CD4-positive, alpha-beta memory T cell (primary cell): ENCODE measurements at regions not wholly inside any gene's neighbourhood (a gene's known extent, or its start where the extent isn't known, plus 50 kb on each side); places are given as distances from the start of the nearest gene placed in this dataset.
"Not testable (repeated sequence)": the region's sequence is repeated elsewhere in the genome, so short reads cannot be mapped to it uniquely, and the experiment has no call there.

Experiments used
- CTCF ChIA-PET: fragments of 350-600 bp; sonication (Branson Sonifier 250); formaldehyde crosslinking; loops from one replicate; lab custom pipeline; 2021; ENCODE audit warnings: inconsistent platforms; ENCODE audit not compliant: partially characterized antibody; lab: Charles Lee
- POLR2A ChIA-PET: fragments of 350-600 bp; sonication (Branson Sonifier 250); formaldehyde crosslinking; loops from one replicate; lab custom pipeline; 2021; ENCODE audit not compliant: partially characterized antibody; lab: Charles Lee
- DNase-seq, 5 donors: peaks; one replicate each; pipeline versions ENCODE4 v3.0.0 to v3.0.0-alpha.2; 2020 to 2022; ENCODE audit warnings: mixed read lengths in 1 of 5
- H3K27ac ChIP-seq: one replicate; pipeline ENCODE4 v1.7.0; 2013; ENCODE audit warnings: low read depth, low read length
- H3K27me3 ChIP-seq: 2 replicates; pipeline ENCODE4 v1.7.0; 2013; ENCODE audit warnings: mild to moderate bottlenecking, low read length, moderate library complexity; ENCODE audit not compliant: insufficient read depth
- H3K36me3 ChIP-seq: 2 replicates; pipeline ENCODE4 v1.7.0; 2013; ENCODE audit warnings: mild to moderate bottlenecking, low read length, moderate library complexity; ENCODE audit not compliant: insufficient read depth
- H3K4me1 ChIP-seq: 2 replicates; pipeline ENCODE4 v1.7.0; 2013; ENCODE audit warnings: mild to moderate bottlenecking, low read length, moderate library complexity; ENCODE audit not compliant: insufficient read depth
- H3K4me3 ChIP-seq, 2 donors: one replicate each; pipeline ENCODE4 v1.7.0; 2013; ENCODE audit warnings: low read length in 2 of 2, mild to moderate bottlenecking in 1 of 2
- H3K9me3 ChIP-seq, 2 donors: one replicate each; pipeline ENCODE4 v1.7.0; 2013; ENCODE audit warnings: low read length in 2 of 2, control low read depth in 1 of 2; ENCODE audit not compliant: control insufficient read depth in 1 of 2
- H3K27ac Mint-ChIP-seq, 7 donors: one replicate each; pipeline ENCODE4 v1.8.0; 2020 to 2021; ENCODE audit warnings: mixed read lengths in 7 of 7, mild to moderate bottlenecking in 6 of 7, inconsistent platforms in 3 of 7, moderate library complexity in 3 of 7
- H3K27me3 Mint-ChIP-seq, 2 donors: one replicate each; pipeline ENCODE4 v1.8.0; 2020 to 2021; ENCODE audit warnings: mixed read lengths in 2 of 2
- H3K36me3 Mint-ChIP-seq, 2 donors: one replicate each; pipeline ENCODE4 v1.8.0; 2020 to 2021; ENCODE audit warnings: mixed read lengths in 2 of 2, inconsistent platforms in 1 of 2, mild to moderate bottlenecking in 1 of 2
- H3K4me1 Mint-ChIP-seq, 4 donors: one replicate each; pipeline ENCODE4 v1.8.0; 2020 to 2021; ENCODE audit warnings: mixed read lengths in 4 of 4, mild to moderate bottlenecking in 1 of 4
- H3K4me3 Mint-ChIP-seq, 8 donors: one replicate each; pipeline ENCODE4 v1.8.0; 2020 to 2021; ENCODE audit warnings: mixed read lengths in 8 of 8, mild to moderate bottlenecking in 7 of 8, moderate library complexity in 6 of 8, inconsistent platforms in 3 of 8
- H3K9me3 Mint-ChIP-seq, 8 donors: one replicate each; pipeline ENCODE4 v1.8.0; 2020 to 2021; ENCODE audit warnings: mixed read lengths in 8 of 8, mild to moderate bottlenecking in 5 of 8, inconsistent platforms in 3 of 8, moderate library complexity in 1 of 8
- intact Hi-C: fragments of 100-400 bp; cut with micrococcal nuclease; formaldehyde crosslinking; loops from one replicate; pipeline ENCODE4 v1.15.1; 2023

DNA sequence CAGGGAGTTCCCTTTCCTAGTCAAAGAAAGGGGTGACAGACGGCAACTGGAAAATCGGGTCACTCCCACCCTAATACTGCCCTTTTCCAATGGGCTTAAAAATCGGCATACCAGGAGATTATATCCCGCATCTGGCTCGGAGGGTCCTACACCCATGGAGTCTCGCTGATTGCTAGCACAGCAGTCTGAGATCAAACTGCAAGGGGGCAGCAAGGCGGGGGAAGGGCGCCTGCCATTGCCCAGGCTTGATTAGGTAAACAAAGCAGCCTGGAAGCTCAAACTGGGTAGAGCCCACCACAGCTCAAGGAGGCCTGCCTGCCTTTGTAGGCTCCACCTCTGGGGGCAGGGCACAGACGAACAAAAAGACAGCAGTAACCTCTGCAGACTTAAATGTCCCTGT, 831.3 kb downstream of the TTLL7 start:
- H3K9me3 Mint-ChIP-seq, H3K36me3 ChIP-seq, DNase-seq, intact Hi-C loops, H3K4me3 Mint-ChIP-seq, CTCF ChIA-PET, H3K27me3 ChIP-seq, H3K4me1 Mint-ChIP-seq, H3K27ac ChIP-seq, H3K27ac Mint-ChIP-seq, H3K4me1 ChIP-seq, H3K4me3 ChIP-seq, POLR2A ChIA-PET, H3K9me3 ChIP-seq, H3K36me3 Mint-ChIP-seq, H3K27me3 Mint-ChIP-seq: not testable (repeated sequence)

DNA sequence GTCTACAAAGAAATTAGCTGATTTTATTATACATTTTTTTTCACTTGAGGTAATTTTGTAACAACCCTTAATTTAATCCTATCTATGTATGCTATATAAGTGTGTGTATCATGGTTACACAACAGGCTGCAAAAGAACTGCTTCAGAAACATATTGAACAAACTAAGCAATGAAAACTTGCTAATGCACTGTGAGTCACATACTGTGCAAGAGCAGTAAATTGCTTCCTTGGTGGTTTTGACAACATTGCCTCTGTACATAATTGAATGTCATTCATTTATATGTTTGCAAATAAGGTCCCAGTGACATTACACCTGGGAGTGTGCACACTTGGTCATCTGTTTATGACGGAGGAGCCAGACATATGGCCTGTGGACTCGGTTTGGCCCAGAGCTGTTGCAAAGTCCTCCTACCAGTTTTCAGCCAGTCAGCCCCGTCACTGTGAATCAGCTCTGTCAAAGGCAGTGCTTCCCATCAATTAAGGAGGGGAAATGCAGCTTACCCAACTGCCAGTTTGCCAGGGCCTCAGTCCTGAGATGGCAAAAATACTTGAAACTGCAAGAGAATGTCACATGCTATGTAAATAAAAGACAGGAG, 835.0 kb downstream of the TTLL7 start:
- intact Hi-C loops, H3K4me3 Mint-ChIP-seq, H3K27ac Mint-ChIP-seq, H3K4me3 ChIP-seq, POLR2A ChIA-PET, H3K27ac ChIP-seq, H3K4me1 Mint-ChIP-seq, DNase-seq, H3K27me3 Mint-ChIP-seq, H3K9me3 Mint-ChIP-seq, H3K27me3 ChIP-seq, H3K9me3 ChIP-seq, H3K4me1 ChIP-seq, H3K36me3 ChIP-seq, H3K36me3 Mint-ChIP-seq: not testable (repeated sequence)
- CTCF ChIA-PET, result interaction anchor here (0.6 kb wide), 1 partner anchor 137 kb away, joined by 3 read pairs; no protein-coding TSS in a partner anchor

DNA sequence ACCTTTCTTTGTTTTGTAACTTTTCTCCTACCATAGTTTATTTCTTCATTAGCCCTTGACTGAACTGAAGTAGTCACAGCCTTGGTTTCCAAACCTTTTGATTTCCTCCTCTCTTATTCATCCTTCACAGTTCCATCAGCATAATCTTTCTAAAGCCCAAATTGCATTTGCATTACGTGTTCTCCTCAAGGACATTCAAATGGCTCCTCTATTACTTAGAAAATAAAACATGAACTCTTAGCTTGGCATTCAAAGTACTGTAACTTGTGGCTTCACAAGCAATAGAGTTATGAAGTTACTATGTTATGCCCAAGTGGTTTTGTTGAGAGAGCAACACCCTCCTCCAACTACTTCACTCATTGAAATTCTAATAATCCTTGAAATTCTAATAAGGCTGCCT, 840.0 kb downstream of the TTLL7 start:
- H3K4me1 ChIP-seq, H3K36me3 Mint-ChIP-seq, H3K4me1 Mint-ChIP-seq, POLR2A ChIA-PET, H3K27ac ChIP-seq, H3K9me3 Mint-ChIP-seq, H3K4me3 ChIP-seq, H3K27me3 Mint-ChIP-seq, H3K27ac Mint-ChIP-seq, H3K9me3 ChIP-seq, DNase-seq, H3K4me3 Mint-ChIP-seq, CTCF ChIA-PET, H3K27me3 ChIP-seq, intact Hi-C loops, H3K36me3 ChIP-seq: not testable (repeated sequence)

DNA sequence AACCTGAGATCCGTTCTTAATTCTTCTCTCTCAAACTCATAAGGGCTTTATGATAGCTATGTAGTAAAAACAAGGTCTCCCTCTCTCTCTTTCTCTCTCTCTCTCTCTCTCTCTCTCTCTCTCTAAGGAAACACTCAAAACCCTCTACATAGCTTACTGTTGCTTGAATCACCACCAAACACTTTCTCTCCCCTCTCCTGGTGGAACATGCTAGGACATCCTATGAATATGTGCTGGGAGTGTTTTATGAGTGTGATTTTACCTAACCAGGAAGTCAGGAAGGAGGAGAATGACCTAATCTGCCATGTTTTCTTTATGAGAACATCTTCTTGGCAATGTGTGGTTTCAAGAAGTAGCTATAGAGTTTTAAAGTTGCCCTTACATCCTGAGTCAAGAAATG, 844.6 kb downstream of the TTLL7 start:
- H3K9me3 Mint-ChIP-seq, DNase-seq, CTCF ChIA-PET, H3K4me3 ChIP-seq, H3K27ac ChIP-seq, H3K4me1 Mint-ChIP-seq, H3K36me3 ChIP-seq, H3K4me3 Mint-ChIP-seq, H3K27me3 ChIP-seq, POLR2A ChIA-PET, H3K9me3 ChIP-seq, H3K36me3 Mint-ChIP-seq, intact Hi-C loops, H3K4me1 ChIP-seq, H3K27ac Mint-ChIP-seq, H3K27me3 Mint-ChIP-seq: not testable (repeated sequence)

DNA sequence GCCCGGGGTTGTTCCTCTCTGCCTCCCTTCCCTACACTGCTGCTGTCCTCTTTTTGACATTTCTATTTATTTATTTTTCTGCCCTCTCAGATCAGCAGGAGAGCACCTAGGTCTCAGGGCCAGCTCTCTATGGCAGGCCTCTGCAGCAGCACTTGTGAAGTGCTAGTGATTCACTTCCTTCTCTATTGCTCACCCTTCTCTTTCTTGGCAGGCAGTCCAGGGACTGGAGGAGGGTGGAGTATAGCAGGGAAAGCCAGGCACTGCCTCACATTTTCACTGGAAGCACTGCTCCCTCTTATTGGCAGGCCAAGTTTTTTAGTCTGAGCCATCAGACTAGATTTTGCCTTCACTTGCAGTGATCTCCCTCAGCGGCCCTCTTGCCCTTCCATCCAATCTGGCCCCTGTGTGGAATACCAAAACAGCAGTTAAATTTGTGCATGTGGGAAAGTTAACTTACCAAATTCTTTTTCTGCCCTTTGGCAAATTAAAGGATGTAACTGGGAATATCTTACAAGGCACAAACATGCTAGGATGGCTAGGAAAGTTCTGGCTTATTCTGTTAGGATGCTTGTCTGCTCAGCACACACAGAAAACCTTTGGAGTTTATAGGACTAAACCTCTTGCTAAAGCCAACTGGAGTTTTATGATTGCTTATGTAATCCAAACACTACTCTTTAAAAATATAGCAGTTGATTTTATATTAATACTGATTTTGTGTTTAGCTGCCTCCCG, 847.6 kb downstream of the TTLL7 start:
- H3K4me3 ChIP-seq, H3K9me3 Mint-ChIP-seq, H3K36me3 ChIP-seq, H3K4me3 Mint-ChIP-seq, CTCF ChIA-PET, H3K27ac ChIP-seq, POLR2A ChIA-PET, H3K36me3 Mint-ChIP-seq, H3K9me3 ChIP-seq, intact Hi-C loops, H3K4me1 Mint-ChIP-seq, H3K4me1 ChIP-seq, H3K27me3 ChIP-seq, DNase-seq, H3K27me3 Mint-ChIP-seq, H3K27ac Mint-ChIP-seq: not testable (repeated sequence)

DNA sequence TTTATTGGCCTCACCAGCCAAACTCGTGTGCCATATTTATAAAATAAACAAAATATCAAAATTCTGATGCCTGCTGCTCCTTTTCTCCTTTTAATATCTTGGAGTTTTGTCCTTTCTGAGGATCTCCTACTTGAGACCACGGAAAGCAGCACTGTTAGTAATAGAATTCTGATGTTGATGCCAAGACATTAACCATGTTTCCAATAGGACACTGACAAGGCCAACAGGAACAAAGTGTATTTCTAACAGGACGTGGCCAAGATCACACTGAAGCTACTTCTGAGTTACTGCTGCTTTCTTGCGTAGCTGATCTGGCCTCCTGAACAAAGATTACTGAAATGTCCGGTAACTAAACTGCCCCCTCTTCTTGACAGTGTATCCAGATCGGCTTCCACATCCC, 848.5 kb downstream of the TTLL7 start:
- H3K9me3 Mint-ChIP-seq, H3K27me3 Mint-ChIP-seq, H3K4me1 ChIP-seq, CTCF ChIA-PET, POLR2A ChIA-PET, H3K4me3 ChIP-seq, DNase-seq, H3K36me3 ChIP-seq, H3K4me1 Mint-ChIP-seq, H3K4me3 Mint-ChIP-seq, H3K27ac ChIP-seq, H3K36me3 Mint-ChIP-seq, H3K27ac Mint-ChIP-seq, H3K27me3 ChIP-seq, H3K9me3 ChIP-seq, intact Hi-C loops: not testable (repeated sequence)

DNA sequence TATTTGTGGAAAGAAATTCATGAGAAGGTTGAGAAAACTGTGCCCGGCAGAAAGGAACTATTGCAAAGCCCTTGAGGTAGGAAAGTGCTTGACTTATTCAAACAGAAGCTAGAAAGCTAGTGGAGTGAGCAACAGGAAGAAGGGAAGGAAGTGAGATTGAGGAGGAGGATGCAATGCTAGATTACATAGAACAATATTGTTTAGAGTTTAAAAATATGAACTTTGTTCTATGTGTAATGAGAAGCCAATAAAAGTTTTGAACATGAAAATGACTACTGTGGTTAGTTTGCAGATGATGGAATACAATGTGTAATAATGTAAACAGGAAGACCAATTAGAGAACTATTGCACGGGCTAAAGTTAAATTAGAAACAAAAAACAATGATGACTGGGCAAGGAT, 853.1 kb downstream of the TTLL7 start:
- CTCF ChIA-PET, H3K4me1 Mint-ChIP-seq, DNase-seq, H3K27ac Mint-ChIP-seq, H3K4me1 ChIP-seq, H3K36me3 Mint-ChIP-seq, H3K4me3 Mint-ChIP-seq, H3K27me3 ChIP-seq, H3K27me3 Mint-ChIP-seq, H3K27ac ChIP-seq, intact Hi-C loops, H3K4me3 ChIP-seq, H3K9me3 Mint-ChIP-seq, POLR2A ChIA-PET, H3K9me3 ChIP-seq, H3K36me3 ChIP-seq: not testable (repeated sequence)

DNA sequence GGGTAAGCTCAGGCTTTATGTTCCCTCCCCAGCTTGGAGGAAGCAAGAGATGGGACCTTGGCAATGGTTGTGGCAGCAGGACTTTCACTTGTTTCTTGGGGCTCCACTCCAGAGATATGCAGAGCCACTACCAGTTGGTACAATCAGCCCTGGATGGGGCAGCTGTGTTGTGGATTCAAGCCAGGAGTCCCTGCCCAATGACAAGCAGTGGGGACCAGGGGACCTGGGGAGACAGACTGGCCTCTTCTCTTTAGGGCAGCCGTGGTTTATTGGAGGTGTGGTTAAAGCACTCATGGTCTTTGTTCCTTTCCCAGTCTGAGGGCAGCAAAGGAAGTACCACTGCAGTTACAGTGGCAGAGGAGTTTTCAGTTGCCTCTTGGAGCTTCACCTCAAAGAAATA, 856.1 kb downstream of the TTLL7 start:
- H3K9me3 ChIP-seq, H3K9me3 Mint-ChIP-seq, H3K27me3 ChIP-seq, H3K4me1 Mint-ChIP-seq, DNase-seq, H3K36me3 Mint-ChIP-seq, H3K27ac ChIP-seq, POLR2A ChIA-PET, H3K4me3 Mint-ChIP-seq, intact Hi-C loops, H3K27me3 Mint-ChIP-seq, H3K4me3 ChIP-seq, CTCF ChIA-PET, H3K27ac Mint-ChIP-seq, H3K4me1 ChIP-seq, H3K36me3 ChIP-seq: not testable (repeated sequence)
